ENCODE measurements at regions not wholly inside any gene's neighbourhood (a gene's known extent, or its start where the extent isn't known, plus 50 kb on each side); places are given as distances from the start of the nearest gene placed in this dataset.

DNA sequence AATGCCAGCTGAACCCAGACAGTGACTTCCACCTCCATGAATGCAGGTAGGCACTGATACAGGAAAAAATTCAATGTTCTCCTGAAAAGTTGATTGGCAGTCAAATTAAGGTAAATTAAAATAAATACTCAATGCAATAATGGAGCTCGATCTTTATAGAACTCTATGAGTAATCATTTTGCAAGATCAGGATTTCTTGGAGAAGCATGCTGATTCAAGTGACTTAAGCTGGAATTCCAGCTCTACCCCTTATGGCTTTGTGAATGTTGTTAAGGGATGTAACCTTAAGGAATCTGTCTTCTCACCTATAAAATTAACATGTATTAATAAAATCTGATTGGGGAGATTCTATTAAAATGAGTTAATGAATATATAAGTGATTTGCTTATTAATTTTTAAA lies 145.1 kb downstream of the QPCT start:
- TF ChIP-seq, protein P1, sequence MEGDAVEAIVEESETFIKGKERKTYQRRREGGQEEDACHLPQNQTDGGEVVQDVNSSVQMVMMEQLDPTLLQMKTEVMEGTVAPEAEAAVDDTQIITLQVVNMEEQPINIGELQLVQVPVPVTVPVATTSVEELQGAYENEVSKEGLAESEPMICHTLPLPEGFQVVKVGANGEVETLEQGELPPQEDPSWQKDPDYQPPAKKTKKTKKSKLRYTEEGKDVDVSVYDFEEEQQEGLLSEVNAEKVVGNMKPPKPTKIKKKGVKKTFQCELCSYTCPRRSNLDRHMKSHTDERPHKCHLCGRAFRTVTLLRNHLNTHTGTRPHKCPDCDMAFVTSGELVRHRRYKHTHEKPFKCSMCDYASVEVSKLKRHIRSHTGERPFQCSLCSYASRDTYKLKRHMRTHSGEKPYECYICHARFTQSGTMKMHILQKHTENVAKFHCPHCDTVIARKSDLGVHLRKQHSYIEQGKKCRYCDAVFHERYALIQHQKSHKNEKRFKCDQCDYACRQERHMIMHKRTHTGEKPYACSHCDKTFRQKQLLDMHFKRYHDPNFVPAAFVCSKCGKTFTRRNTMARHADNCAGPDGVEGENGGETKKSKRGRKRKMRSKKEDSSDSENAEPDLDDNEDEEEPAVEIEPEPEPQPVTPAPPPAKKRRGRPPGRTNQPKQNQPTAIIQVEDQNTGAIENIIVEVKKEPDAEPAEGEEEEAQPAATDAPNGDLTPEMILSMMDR (IDR thresholded peaks at IDR 0.05; ENCODE audit: low read depth, low read length) = no peak

DNA sequence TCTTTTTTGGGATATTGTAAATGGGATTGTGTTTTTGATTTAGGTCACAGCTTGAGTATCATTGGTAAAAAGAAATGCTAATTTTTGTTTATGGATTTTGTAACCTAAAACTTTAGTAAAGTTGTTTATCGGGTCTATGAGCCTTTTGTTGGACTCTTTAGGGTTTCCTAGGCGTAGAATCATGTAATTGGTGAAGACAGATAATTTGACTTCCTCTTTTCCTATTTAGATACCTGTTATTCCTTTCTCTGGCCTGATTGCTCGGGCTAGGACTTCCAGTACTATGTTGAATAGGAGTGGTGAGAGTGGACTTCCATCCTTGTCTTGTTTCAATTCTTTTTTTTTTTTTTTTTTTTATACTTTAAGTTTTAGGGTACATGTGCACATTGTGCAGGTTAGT lies 149.0 kb downstream of the QPCT start:
- no peak for DNase-seq (ENCODE audit: extremely low read depth, low read depth)

More for the DNA sequence above, 145.1 kb downstream of the QPCT start:
- no peak for DNase-seq (ENCODE audit: extremely low read depth, low read depth)

GRCh38 chr2:37499113-37499512 lies 154.7 kb downstream of the QPCT start:
- TF ChIP-seq, protein P1 (IDR thresholded peaks at IDR 0.05; ENCODE audit: low read depth, low read length) = no peak
- DNase-seq (ENCODE audit: extremely low read depth, low read depth) = no peak

More for the DNA sequence above, 149.0 kb downstream of the QPCT start:
- TF ChIP-seq, protein P1 (IDR thresholded peaks at IDR 0.05; ENCODE audit: low read depth, low read length) = no peak

GRCh38 chr2:37500031-37500430 lies 155.6 kb downstream of the QPCT start:
- TF ChIP-seq, protein P1 (IDR thresholded peaks at IDR 0.05; ENCODE audit: low read depth, low read length) = no peak
- no peak for DNase-seq (ENCODE audit: extremely low read depth, low read depth)

GRCh38 chr2:37501113-37501512 lies 156.7 kb downstream of the QPCT start:
- TF ChIP-seq, protein P1 (IDR thresholded peaks at IDR 0.05; ENCODE audit: low read depth, low read length) = no peak
- peak; percentile 85 for DNase-seq (ENCODE audit: extremely low read depth, low read depth)

DNA sequence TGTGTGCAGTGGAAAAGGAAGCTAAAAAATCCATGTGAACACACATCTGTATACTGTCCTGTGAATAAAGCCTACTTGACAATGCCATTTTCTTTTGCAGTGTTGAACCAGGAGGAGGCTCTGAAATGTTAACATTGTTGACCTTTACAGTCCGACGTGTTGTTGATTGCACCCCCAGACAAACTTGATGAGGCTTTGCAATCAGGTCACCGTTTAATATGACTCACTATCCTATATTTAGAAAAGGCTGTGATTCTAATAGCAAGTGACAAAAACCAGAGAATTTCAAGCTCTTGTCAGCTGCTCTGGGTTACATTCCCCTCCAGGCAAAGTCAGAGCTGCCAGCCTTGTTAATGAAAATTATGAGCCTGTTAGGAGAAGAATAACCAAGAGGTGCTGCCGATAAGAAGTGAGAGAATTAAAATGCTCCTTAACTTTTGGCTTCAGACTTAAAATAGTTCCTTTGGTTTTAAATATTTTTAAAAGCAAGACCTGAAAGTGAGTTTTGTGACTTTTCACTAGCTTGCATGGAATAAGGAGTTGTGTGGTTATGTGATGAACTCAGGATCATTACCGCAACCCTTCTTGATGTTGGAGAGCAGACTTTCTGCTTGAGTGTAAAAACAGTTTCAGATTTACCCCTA lies 162.1 kb downstream of the QPCT start:
- TF ChIP-seq, protein P1 (IDR thresholded peaks at IDR 0.05; ENCODE audit: low read depth, low read length) = no peak
- peak; percentile 24 for DNase-seq (ENCODE audit: extremely low read depth, low read depth)

DNA sequence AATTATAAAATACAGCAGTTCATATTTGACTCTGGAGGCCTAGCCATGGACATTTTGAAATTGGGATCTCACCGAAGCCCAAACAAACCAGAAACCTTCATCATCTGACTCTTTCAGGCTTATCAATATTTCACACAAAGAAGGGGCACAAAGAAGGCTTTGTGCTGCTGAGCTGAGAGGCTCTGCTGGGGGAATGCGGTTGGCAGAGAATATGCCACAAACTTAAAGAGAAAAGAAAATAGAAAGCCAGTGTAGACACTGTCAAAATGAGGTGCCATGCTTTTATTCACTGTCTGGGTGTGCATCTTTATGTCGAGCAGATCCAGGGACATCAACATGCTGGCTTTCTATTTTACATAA lies 162.6 kb downstream of the QPCT start:
- DNase-seq (ENCODE audit: extremely low read depth, low read depth) = no peak
- TF ChIP-seq, protein P1 (IDR thresholded peaks at IDR 0.05; ENCODE audit: low read depth, low read length) = no peak

Measured in AG09319 (cell line).